ENCODE measurements at regions not wholly inside any gene's neighbourhood (a gene's known extent, or its start where the extent isn't known, plus 50 kb on each side); places are given as distances from the start of the nearest gene placed in this dataset.
"Not testable (repeated sequence)": the region's sequence is repeated elsewhere in the genome, so short reads cannot be mapped to it uniquely, and the experiment has no call there.

DNA sequence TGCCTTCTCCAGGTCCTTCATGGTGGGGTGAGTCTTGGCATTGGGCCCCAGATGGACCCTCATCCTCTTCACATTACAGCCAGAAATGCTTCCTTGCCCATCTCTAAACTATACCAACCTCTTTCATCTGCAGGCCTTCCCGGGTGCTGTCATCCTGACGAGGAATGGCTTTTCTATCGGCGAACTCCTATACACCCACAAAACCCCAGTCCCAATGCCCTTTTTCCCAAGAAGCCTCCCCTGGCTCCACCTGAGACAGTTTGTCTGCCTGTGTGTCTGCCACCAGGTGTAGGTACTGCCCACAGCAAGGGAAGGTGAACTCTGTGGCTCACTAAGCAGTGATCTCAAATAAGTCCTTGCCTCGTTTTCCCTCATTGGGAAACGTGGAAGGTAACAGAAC, 55.3 kb downstream of the PTPRS start:
- TF ChIP-seq, protein P1, sequence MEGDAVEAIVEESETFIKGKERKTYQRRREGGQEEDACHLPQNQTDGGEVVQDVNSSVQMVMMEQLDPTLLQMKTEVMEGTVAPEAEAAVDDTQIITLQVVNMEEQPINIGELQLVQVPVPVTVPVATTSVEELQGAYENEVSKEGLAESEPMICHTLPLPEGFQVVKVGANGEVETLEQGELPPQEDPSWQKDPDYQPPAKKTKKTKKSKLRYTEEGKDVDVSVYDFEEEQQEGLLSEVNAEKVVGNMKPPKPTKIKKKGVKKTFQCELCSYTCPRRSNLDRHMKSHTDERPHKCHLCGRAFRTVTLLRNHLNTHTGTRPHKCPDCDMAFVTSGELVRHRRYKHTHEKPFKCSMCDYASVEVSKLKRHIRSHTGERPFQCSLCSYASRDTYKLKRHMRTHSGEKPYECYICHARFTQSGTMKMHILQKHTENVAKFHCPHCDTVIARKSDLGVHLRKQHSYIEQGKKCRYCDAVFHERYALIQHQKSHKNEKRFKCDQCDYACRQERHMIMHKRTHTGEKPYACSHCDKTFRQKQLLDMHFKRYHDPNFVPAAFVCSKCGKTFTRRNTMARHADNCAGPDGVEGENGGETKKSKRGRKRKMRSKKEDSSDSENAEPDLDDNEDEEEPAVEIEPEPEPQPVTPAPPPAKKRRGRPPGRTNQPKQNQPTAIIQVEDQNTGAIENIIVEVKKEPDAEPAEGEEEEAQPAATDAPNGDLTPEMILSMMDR (IDR thresholded peaks at IDR 0.05; ENCODE audit: borderline replicate concordance, extremely low read depth, insufficient read depth) = no peak
- Histone ChIP-seq H3K4me1 (ENCODE audit: control insufficient read depth in 2 of 3, insufficient read depth in 2 of 3, low read depth in 1 of 3, low read length in 3 of 3) (peaks cover 0 to 19% (median 5%) of the 10 kb centered on the region in 3 donors), H3K27me3 (ENCODE audit: control insufficient read depth, insufficient read depth, low read length) (no peaks in the 10 kb centered on the region), H3K27ac (ENCODE audit: low read depth in 2 of 2, low read length in 2 of 2) (no peak overlapping the region), H3K9ac (ENCODE audit: low read length in 3 of 3) (no peak overlapping the region), H3K4me3 (ENCODE audit: low read length in 3 of 3) (no peak overlapping the region), H3K36me3 (ENCODE audit: control insufficient read depth in 2 of 3, insufficient read depth in 3 of 3, low read length in 3 of 3) (peaks cover 7 to 9% (median 8%) of the 10 kb centered on the region in 3 donors), H3K9me3 (ENCODE audit: control insufficient read depth in 2 of 3, insufficient read depth in 1 of 3, low read length in 3 of 3) (no peaks in the 10 kb centered on the region)
- FAIRE-seq = no peak
- intact Hi-C loops (cut with DNase I) = no loop called here
- no peak for DNase-seq

DNA sequence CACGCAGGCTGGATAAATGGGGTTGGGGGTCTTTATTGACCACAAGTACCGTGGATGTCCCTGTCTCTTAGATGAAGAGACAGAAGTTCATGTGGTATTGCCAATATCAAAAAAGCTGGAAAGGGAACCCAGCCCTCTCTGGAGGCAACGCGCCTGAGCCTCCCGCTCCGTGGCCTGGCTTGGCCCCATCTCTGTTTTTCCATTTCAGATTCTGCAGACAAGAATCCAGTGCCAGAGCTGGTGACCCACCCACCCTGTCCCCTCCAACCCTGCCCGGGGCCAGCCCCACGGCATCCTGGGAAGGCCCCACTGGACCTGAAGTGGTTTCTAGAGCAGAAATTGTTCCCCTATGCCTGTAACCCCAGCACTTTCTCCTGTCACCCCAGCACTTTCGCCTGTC, 57.7 kb downstream of the PTPRS start:
- no peak overlapping the region for H3K9ac ChIP-seq (ENCODE audit: low read length in 3 of 3)
- peaks cover 7 to 9% (median 8%) of the 10 kb centered on the region in 3 donors for H3K36me3 ChIP-seq (ENCODE audit: control insufficient read depth in 2 of 3, insufficient read depth in 3 of 3, low read length in 3 of 3)
- FAIRE-seq = no peak
- H3K27ac ChIP-seq (ENCODE audit: low read depth in 2 of 2, low read length in 2 of 2) = no peak overlapping the region
- intact Hi-C loops (cut with DNase I) = no loop called here
- no peaks in the 10 kb centered on the region for H3K9me3 ChIP-seq (ENCODE audit: control insufficient read depth in 2 of 3, insufficient read depth in 1 of 3, low read length in 3 of 3)
- TF ChIP-seq, protein P1 (IDR thresholded peaks at IDR 0.05; ENCODE audit: borderline replicate concordance, extremely low read depth, insufficient read depth) = no peak
- H3K4me3 ChIP-seq (ENCODE audit: low read length in 3 of 3) = no peak overlapping the region
- no peaks in the 10 kb centered on the region for H3K27me3 ChIP-seq (ENCODE audit: control insufficient read depth, insufficient read depth, low read length)
- H3K4me1 ChIP-seq (ENCODE audit: control insufficient read depth in 2 of 3, insufficient read depth in 2 of 3, low read depth in 1 of 3, low read length in 3 of 3) = peaks cover 0 to 9% (median 0%) of the 10 kb centered on the region in 3 donors
- DNase-seq = no peak

DNA sequence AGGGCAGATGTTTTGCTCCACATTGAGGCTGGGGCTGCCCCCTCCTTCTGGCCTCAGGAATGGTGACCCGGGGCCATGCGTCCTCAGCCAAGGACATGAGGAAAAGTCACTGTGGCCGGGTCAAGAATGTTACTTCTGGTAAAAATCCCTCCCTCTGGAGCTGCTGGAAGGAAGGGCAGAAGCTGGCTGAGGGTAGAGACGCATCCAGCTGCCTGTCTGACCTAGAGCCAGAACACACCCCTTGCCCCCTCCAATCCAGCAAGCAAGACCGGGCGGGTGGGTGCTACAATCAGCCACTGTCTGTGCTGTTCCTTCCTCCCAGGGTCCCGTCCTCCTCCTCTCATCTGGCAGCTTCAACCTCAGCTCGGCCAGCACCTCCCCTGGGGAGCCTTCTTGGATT, 59.0 kb downstream of the PTPRS start:
- Histone ChIP-seq H3K27me3 (ENCODE audit: control insufficient read depth, insufficient read depth, low read length) (no peaks in the 10 kb centered on the region), H3K4me3 (ENCODE audit: low read length in 3 of 3) (no peak overlapping the region), H3K27ac (ENCODE audit: low read depth in 2 of 2, low read length in 2 of 2) (no peak overlapping the region), H3K36me3 (ENCODE audit: control insufficient read depth in 2 of 3, insufficient read depth in 3 of 3, low read length in 3 of 3) (peaks cover 7 to 9% (median 8%) of the 10 kb centered on the region in 3 donors), H3K9ac (ENCODE audit: low read length in 3 of 3) (no peak overlapping the region), H3K9me3 (ENCODE audit: control insufficient read depth in 2 of 3, insufficient read depth in 1 of 3, low read length in 3 of 3) (no peaks in the 10 kb centered on the region), H3K4me1 (ENCODE audit: control insufficient read depth in 2 of 3, insufficient read depth in 2 of 3, low read depth in 1 of 3, low read length in 3 of 3) (peaks cover 0 to 4% (median 0%) of the 10 kb centered on the region in 3 donors)
- DNase-seq (peak in 1 of 5 donors; percentile 93), FAIRE-seq (no peak)
- intact Hi-C loops (cut with DNase I) = no loop called here
- TF ChIP-seq, protein P1 (IDR thresholded peaks at IDR 0.05; ENCODE audit: borderline replicate concordance, extremely low read depth, insufficient read depth) = no peak

DNA sequence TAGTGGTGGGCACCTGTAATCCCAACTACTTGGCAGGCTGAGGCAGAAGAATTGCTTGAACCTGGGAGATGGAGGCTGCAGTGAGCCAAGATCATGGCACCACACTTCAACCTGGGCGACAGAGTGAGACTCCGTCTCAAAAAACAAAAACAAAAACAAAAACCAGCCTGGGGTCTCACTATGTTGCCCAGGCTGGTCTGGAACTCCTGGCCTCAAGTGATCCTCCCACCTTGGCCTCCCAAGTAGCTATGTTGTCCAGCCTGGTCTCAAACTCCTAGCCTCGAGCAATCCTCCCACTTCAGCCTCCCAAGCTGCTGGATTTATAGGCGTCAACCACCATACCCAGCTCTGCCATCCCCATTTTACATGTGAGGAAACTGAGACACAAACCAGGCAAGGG, 64.9 kb downstream of the PTPRS start:
- intact Hi-C loops (cut with DNase I) = not testable (repeated sequence)

More for the DNA sequence above, 64.9 kb downstream of the PTPRS start:
- FAIRE-seq; DNase-seq; H3K27ac ChIP-seq (ENCODE audit: low read depth in 2 of 2, low read length in 2 of 2); H3K9me3 ChIP-seq (ENCODE audit: control insufficient read depth in 2 of 3, insufficient read depth in 1 of 3, low read length in 3 of 3); H3K9ac ChIP-seq (ENCODE audit: low read length in 3 of 3); H3K27me3 ChIP-seq (ENCODE audit: control insufficient read depth, insufficient read depth, low read length); H3K4me3 ChIP-seq (ENCODE audit: low read length in 3 of 3); H3K4me1 ChIP-seq (ENCODE audit: control insufficient read depth in 2 of 3, insufficient read depth in 2 of 3, low read depth in 1 of 3, low read length in 3 of 3): not testable (repeated sequence)
- peaks cover 8 to 16% (median 10%) of the 10 kb centered on the region in 3 donors for H3K36me3 ChIP-seq (ENCODE audit: control insufficient read depth in 2 of 3, insufficient read depth in 3 of 3, low read length in 3 of 3)
